GM12878 (cell line): ENCODE measurements at regions not wholly inside any gene's neighbourhood (a gene's known extent, or its start where the extent isn't known, plus 50 kb on each side); places are given as distances from the start of the nearest gene placed in this dataset.

ENCODE experiments used
- ESRRA ChIP-seq: IDR thresholded peaks from 2 replicates; pipeline ENCODE4 v1.6.1; 2012; ENCODE audit warnings: mild to moderate bottlenecking, low read length, improper control_type of control experiment
- STAT3 ChIP-seq: IDR thresholded peaks from 2 replicates; pipeline ENCODE4 v1.6.1; 2011; ENCODE audit warnings: low read depth, low read length, improper control_type of control experiment

DNA sequence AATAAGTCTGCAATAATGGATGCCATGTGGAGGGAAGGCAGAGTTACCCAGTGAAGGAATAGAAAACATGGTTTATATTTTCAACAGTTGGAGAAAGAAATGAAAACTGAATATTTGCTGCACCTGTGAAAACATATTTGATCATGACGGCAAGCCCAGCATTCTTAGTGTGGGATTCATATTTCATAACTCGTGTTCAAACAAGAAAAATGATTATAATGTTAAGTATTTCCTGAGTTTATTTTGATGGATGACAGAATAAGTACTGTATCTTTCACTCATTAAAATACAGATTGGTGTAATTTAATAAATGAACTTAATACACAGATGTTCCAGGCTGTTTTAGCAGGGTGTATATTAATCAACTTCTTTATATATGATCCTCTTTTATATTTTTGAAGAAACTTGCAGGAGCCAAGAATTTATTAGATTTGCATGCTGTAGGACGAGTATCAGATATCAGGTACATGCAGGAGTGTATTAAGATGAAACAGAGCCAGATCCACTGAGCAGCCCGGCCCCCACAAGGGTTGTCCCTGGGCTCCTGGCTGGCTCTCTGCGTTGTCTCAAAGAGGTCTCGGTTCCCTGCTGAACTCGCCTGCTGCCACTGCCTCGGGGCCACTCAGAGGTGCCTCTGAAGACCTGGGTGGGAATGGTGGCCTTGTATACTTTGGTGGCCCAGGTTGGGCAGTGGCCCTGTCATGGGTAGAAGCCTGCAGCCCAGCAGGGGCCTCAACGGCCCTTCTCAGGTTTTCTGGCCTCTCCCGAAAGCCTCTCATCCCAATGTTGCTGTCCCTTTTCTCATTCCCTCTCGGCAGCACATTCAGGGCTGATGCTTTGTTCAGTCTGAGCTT is 95.0 kb upstream of the LDAH start:
- TF ChIP-seq STAT3: no peak
- TF ChIP-seq ESRRA: no peak
